ENCODE measurements at regions not wholly inside any gene's neighbourhood (a gene's known extent, or its start where the extent isn't known, plus 50 kb on each side); places are given as distances from the start of the nearest gene placed in this dataset.
"Not testable (repeated sequence)": the region's sequence is repeated elsewhere in the genome, so short reads cannot be mapped to it uniquely, and the experiment has no call there.

GRCh38 chr21:35573472-35574374, 486.6 kb downstream of the SETD4 start:
- DNase-seq (ENCODE audit: low read depth in 2 of 2): no peak

GRCh38 chr21:35571910-35572309, 488.4 kb downstream of the SETD4 start:
- DNase-seq (ENCODE audit: low read depth in 2 of 2): no peak

GRCh38 chr21:35568643-35569042, 491.7 kb downstream of the SETD4 start:
- DNase-seq (ENCODE audit: low read depth in 2 of 2): no peak

GRCh38 chr21:35566874-35567273, 493.5 kb downstream of the SETD4 start:
- no peak for DNase-seq (ENCODE audit: low read depth in 2 of 2)

- no peak for DNase-seq (ENCODE audit: low read depth in 2 of 2)
These were observed 495.1 kb downstream of the SETD4 start for GRCh38 chr21:35565204-35565611.

GRCh38 chr21:35563885-35564451, 496.4 kb downstream of the SETD4 start:
- DNase-seq (ENCODE audit: low read depth in 2 of 2): no peak

- DNase-seq (ENCODE audit: low read depth in 2 of 2): no peak
These were observed 497.4 kb downstream of the SETD4 start for GRCh38 chr21:35562876-35563275.

- DNase-seq (ENCODE audit: low read depth in 2 of 2): no peak
These were observed 499.2 kb downstream of the SETD4 start for GRCh38 chr21:35561116-35561515.

- no peak for DNase-seq (ENCODE audit: low read depth in 2 of 2)
These were observed 500.5 kb downstream of the SETD4 start for GRCh38 chr21:35559829-35560225.

GRCh38 chr21:35559128-35559828, 501.0 kb downstream of the SETD4 start:
- no peak for DNase-seq (ENCODE audit: low read depth in 2 of 2)

GRCh38 chr21:35556536-35556935, 503.8 kb downstream of the SETD4 start:
- DNase-seq (ENCODE audit: low read depth in 2 of 2): no peak

- DNase-seq (ENCODE audit: low read depth in 2 of 2): not testable (repeated sequence)
These were observed 503.4 kb upstream of the RUNX1 start for GRCh38 chr21:35552483-35552882.

- no peak for DNase-seq (ENCODE audit: low read depth in 2 of 2)
These were observed 500.0 kb upstream of the RUNX1 start for GRCh38 chr21:35548904-35549615.

- DNase-seq (ENCODE audit: low read depth in 2 of 2): no peak
These were observed 499.1 kb upstream of the RUNX1 start for GRCh38 chr21:35547946-35548774.

GRCh38 chr21:35543746-35544145, 494.6 kb upstream of the RUNX1 start:
- DNase-seq (ENCODE audit: low read depth in 2 of 2): no peak

GRCh38 chr21:35540950-35541638, 492.0 kb upstream of the RUNX1 start:
- DNase-seq (ENCODE audit: low read depth in 2 of 2): no peak

GRCh38 chr21:35538386-35538785, 489.3 kb upstream of the RUNX1 start:
- DNase-seq (ENCODE audit: low read depth in 2 of 2): no peak

GRCh38 chr21:35537604-35538003, 488.5 kb upstream of the RUNX1 start:
- DNase-seq (ENCODE audit: low read depth in 2 of 2): no peak

- DNase-seq (ENCODE audit: low read depth in 2 of 2): no peak
These were observed 484.8 kb upstream of the RUNX1 start for GRCh38 chr21:35533893-35534292.

- no peak for DNase-seq (ENCODE audit: low read depth in 2 of 2)
These were observed 481.7 kb upstream of the RUNX1 start for GRCh38 chr21:35530766-35531165.

Data from stimulated activated CD8-positive, alpha-beta memory T cell treated with anti-CD3 and anti-CD28 coated beads, Interleukin-2, amount 100 ng/mL, for 1 hour (primary cell).